H1 (cell line): ENCODE measurements at regions not wholly inside any gene's neighbourhood (a gene's known extent, or its start where the extent isn't known, plus 50 kb on each side); places are given as distances from the start of the nearest gene placed in this dataset.

Experiments used
- EP300 ChIP-seq, 2 experiments: IDR thresholded peaks; 1 replicate in 1 of 2; 2 replicates in 1 of 2; pipeline ENCODE4 v1.6.1; 2011 to 2012; ENCODE audit warnings: low read depth in 2 of 2, low read length in 2 of 2, mild to moderate bottlenecking in 2 of 2, borderline replicate concordance in 1 of 2, inconsistent platforms in 1 of 2, moderate library complexity in 1 of 2
- YY1 ChIP-seq: IDR thresholded peaks from 2 replicates; pipeline ENCODE4 v1.6.1; 2011; ENCODE audit warnings: low read depth, mild to moderate bottlenecking, low read length

DNA sequence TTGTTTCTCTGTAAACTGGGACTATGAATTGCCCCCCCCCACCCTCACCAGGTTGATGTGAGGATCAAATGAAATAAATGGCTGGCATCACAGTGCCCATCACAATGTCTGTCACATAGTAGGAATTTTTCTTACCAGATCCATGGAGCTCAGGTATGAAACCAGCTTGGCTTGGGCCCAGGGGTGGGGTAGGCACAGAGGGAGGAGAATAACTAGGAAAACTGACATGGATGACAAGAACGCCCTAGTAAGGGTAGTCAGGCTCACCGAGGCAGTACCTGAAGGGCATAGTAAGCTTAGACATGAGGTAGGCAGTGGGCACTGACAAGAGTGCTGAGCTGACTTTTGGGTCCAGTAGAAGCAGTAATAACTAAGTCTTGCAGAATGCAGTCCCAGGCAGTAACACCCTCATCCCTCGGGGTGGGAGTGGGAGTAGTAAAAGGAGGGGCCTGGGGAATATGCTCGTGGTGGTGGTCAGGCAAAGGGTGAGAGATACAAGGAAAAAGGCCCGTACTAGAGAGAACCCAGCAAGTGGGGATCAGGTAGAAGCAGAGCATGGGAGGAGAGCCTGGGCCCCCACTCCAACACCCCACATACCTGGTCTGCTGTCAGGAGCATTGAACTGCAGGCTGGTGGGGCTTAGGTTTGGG is 155.9 kb upstream of the PJA1 start (continued):
- no peak for TF ChIP-seq YY1
- no peak for TF ChIP-seq EP300 (IDR thresholded peaks at IDR 0.05; ENCODE audit: borderline replicate concordance in 1 of 2, low read depth in 2 of 2, low read length in 2 of 2)
